ENCODE measurements at regions not wholly inside any gene's neighbourhood (a gene's known extent, or its start where the extent isn't known, plus 50 kb on each side); places are given as distances from the start of the nearest gene placed in this dataset.
A peak's percentile ranks its signal among the peaks of the same experiment; 100 is the strongest.

- Histone ChIP-seq H3K4me1 (ENCODE audit: control insufficient read depth, extremely low read depth, insufficient read depth, low read length) (peaks cover 8% of the 10 kb centered on the region), H3K79me2 (ENCODE audit: control insufficient read depth, insufficient read depth, low read length) (no peaks in the 10 kb centered on the region), H3K4me2 (ENCODE audit: insufficient read depth, low read length) (no peak overlapping the region), H2AFZ (ENCODE audit: low read depth, low read length) (no peak overlapping the region), H3K9me1 (replicated peaks; ENCODE audit: control insufficient read depth, extremely low read depth, insufficient read depth, low read length) (no peaks in the 10 kb centered on the region), H3K27ac (ENCODE audit: insufficient read depth, low read depth, low read length) (peak overlapping the region; percentile 55), H3K9me3 (replicated peaks; ENCODE audit: control insufficient read depth, insufficient read depth, low read length) (no peaks in the 10 kb centered on the region), H4K20me1 (replicated peaks; ENCODE audit: control insufficient read depth, extremely low read depth, insufficient read depth, low read length) (no peaks in the 10 kb centered on the region), H3K9ac (replicated peaks; ENCODE audit: extremely low read depth, insufficient read depth, low read length) (no peak overlapping the region), H3K36me3 (ENCODE audit: control insufficient read depth in 2 of 2, extremely low read depth in 1 of 2, insufficient read depth in 2 of 2, low read length in 2 of 2) (no peaks in the 10 kb centered on the region), H3K27me3 (ENCODE audit: control insufficient read depth in 2 of 2, insufficient read depth in 2 of 2, low read length in 2 of 2) (no peaks in the 10 kb centered on the region), H3K4me3 (replicated peaks in 1 of 3; ENCODE audit: insufficient read depth in 1 of 3, low read depth in 1 of 3, low read length in 3 of 3) (no peak overlapping the region)
- intact Hi-C loops (cut with micrococcal nuclease), result no loop called here
- POLR2A ChIA-PET, result interaction anchor here (1.2 kb wide), 1 partner anchor 46 kb away, joined by 4 read pairs; no protein-coding TSS in a partner anchor
- BruUV-seq (replicated peaks), result no TSS peak
- FAIRE-seq, result peak; percentile 49
- dilution Hi-C loops (cut with MboI; ENCODE audit: extremely low pct_ligation_motif_present, low sequenced_read_pairs), result no loop called here
- TF ChIP-seq GATA2 (IDR thresholded peaks at IDR 0.05; ENCODE audit: insufficient read depth, insufficient read length, low read depth, low read length) (no peak), JUN (IDR thresholded peaks at IDR 0.05; ENCODE audit: borderline replicate concordance, insufficient read depth, insufficient read length, low read depth) (peak; percentile 8), POLR2A (IDR thresholded peaks at IDR 0.05; ENCODE audit: low read depth, low read length) (no peak), POLR2AphosphoS5 (IDR thresholded peaks at IDR 0.05; ENCODE audit: insufficient read depth, low read depth, low read length) (no peak), CTCF (IDR thresholded peaks at IDR 0.05; ENCODE audit: extremely low read depth in 1 of 2, insufficient read depth in 1 of 2, low read depth in 1 of 2, low read length in 2 of 2) (no peak), FOS (IDR thresholded peaks at IDR 0.05; ENCODE audit: borderline replicate concordance, insufficient read depth, low read length) (peak; percentile 22)
- DNase-seq (ENCODE audit: low read depth, low spot score), result peak; percentile 91
- CTCF ChIA-PET, result interaction anchor here (0.7 to 1.5 kb wide), 3 partner anchors 11 to 40 kb away, joined by 3 read pairs; no protein-coding TSS in a partner anchor
Observed at GRCh38 chr17:83155128-83156121, 76.0 kb downstream of the METRNL start.
